Pancreas (tissue), 10 donors: ENCODE measurements at regions not wholly inside any gene's neighbourhood (a gene's known extent, or its start where the extent isn't known, plus 50 kb on each side); places are given as distances from the start of the nearest gene placed in this dataset.

ENCODE experiments used
- ATAC-seq, 4 donors: fragments of 200-7000 bp; cut with Tn5 transposase; one replicate each; pipeline versions ENCODE4 v1.8.0 to v1.9.1; 2020; ENCODE audit warnings: mild to moderate bottlenecking in 4 of 4, moderate library complexity in 4 of 4
- DNase-seq, 6 donors: peaks; one replicate each; pipeline ENCODE4 v3.0.0-alpha.2; 2020
- FAIRE-seq: peaks from 2 replicates; lab custom pipeline; 2012; peaks lifted over from hg19 to GRCh38; lab: Jason Lieb, UNC
- H3K27ac ChIP-seq, 4 donors: fragments of 200-600 bp; sonication (generic); 1 replicate in 3 of 4; 2 replicates in 1 of 4; pipeline versions ENCODE4 v1.5.0 to v1.8.0; 2020
- H3K27me3 ChIP-seq, 4 donors: fragments of 200-600 bp; one replicate each; pipeline ENCODE4 v1.8.0; 2021
- H3K36me3 ChIP-seq, 3 donors: fragments of 200-600 bp; sonication (generic) in 1 of 3; one replicate each; pipeline versions ENCODE4 v1.5.0 to v1.8.0; 2020 to 2021
- H3K4me1 ChIP-seq, 3 donors: fragments of 200-600 bp; one replicate each; pipeline ENCODE4 v1.8.0; 2021
- H3K4me3 ChIP-seq, 4 donors: fragments of 200-600 bp; sonication (generic) in 2 of 4; one replicate each; pipeline versions ENCODE4 v1.5.0 to v1.8.0; 2020 to 2021
- H3K9me3 ChIP-seq, 4 donors: fragments of 200-600 bp; one replicate each; pipeline ENCODE4 v1.8.0; 2021
- CTCF ChIP-seq, 4 donors: fragments of 200-600 bp; sonication (generic) in 3 of 4; IDR thresholded peaks; one replicate each; pipeline versions ENCODE4 v1.5.0 to v1.8.0; 2021; ENCODE audit warnings: antibody characterized with exemption in 4 of 4
- WGBS, 2 donors: extraction: QIAGEN DNeasy Blood & Tissue Kit; methylation state at CpG; one replicate each; pipeline ENCODE4 v1.1.7; 2013; 5-methylcytosine and 5-hydroxymethylcytosine counted together
- intact Hi-C, 3 donors: fragments of 100-400 bp; cut with DNase I; formaldehyde crosslinking; loops; one replicate each; pipeline versions ENCODE4 v1.11.1 to v1.14.2; 2022
- donor health status: healthy with polysubstance abuse.
- donor health status: DM: no; HTN: no; CAD: no; lungs with moderate emphysema.
- donor health status: DM: no; HTN: no; CAD: no.
- donor health status: control.
- donor health status: control.
- donor health status: Bipolar disorder and iron deficiency.
- donor health status: DM: yes; HTN: yes; CAD: no.
- donor health status: DM: no; HTN: no; CAD: no.
- donor health status: DM: no; HTN: no; CAD: no.
- donor health status: DM: yes; HTN: yes; CAD: no.

- H3K36me3 ChIP-seq: no peaks in the 10 kb centered on the region
- ATAC-seq (peak; percentile 86 to 90 (median 89)), FAIRE-seq (no peak), DNase-seq (peak; percentile 85 to 98 (median 92))
- peak overlapping the region; percentile 59 to 87 (median 80) for H3K27ac ChIP-seq
- WGBS, 2 donors: 0% methylated on average over 46 to 67 of the region's 67 CpGs
- intact Hi-C loops: loop anchor here in 2 of 3 donors (5.0 to 10.0 kb wide), 5 partner anchors 267 to 610 kb away; no protein-coding TSS in a partner anchor
- H3K9me3 ChIP-seq: no peaks in the 10 kb centered on the region
- H3K4me1 ChIP-seq: peaks cover 8 to 21% (median 18%) of the 10 kb centered on the region in 3 donors
- H3K27me3 ChIP-seq: no peaks in the 10 kb centered on the region
- peak overlapping the region; percentile 61 to 68 (median 66) for H3K4me3 ChIP-seq
- peak; percentile 79 to 88 (median 83) for TF ChIP-seq CTCF (IDR thresholded peaks at IDR 0.05)
Observed at GRCh38 chr13:30114571-30115256, 192.6 kb downstream of the KATNAL1 start.

GRCh38 chr13:30113983-30114570 lies 193.3 kb downstream of the KATNAL1 start:
- 18 to 26% methylated on average over 15 of the region's 15 CpGs for WGBS, 2 donors
- no peak for FAIRE-seq
- peak overlapping the region; percentile 61 to 68 (median 66) for H3K4me3 ChIP-seq
- ATAC-seq: peak; percentile 4 to 29 (median 14)
- peak overlapping the region; percentile 59 to 87 (median 80) for H3K27ac ChIP-seq
- no peaks in the 10 kb centered on the region for H3K9me3 ChIP-seq
- no peak for TF ChIP-seq CTCF (IDR thresholded peaks at IDR 0.05)
- H3K27me3 ChIP-seq: no peaks in the 10 kb centered on the region
- intact Hi-C loops: loop anchor here in 2 of 3 donors (5.0 to 10.0 kb wide), 5 partner anchors 267 to 609 kb away; no protein-coding TSS in a partner anchor
- H3K4me1 ChIP-seq: peaks cover 8 to 21% (median 18%) of the 10 kb centered on the region in 3 donors
- DNase-seq: peak in 1 of 6 donors; percentile 46
- H3K36me3 ChIP-seq: no peaks in the 10 kb centered on the region

GRCh38 chr13:30113551-30113950 lies 193.8 kb downstream of the KATNAL1 start:
- H3K27me3 ChIP-seq: no peaks in the 10 kb centered on the region
- no peaks in the 10 kb centered on the region for H3K9me3 ChIP-seq
- FAIRE-seq (no peak), ATAC-seq (peak in 2 of 4 donors; percentile 1 to 6), DNase-seq (no peak)
- H3K4me3 ChIP-seq: no peak overlapping the region
- no peak for TF ChIP-seq CTCF (IDR thresholded peaks at IDR 0.05)
- intact Hi-C loops: loop anchor here in 2 of 3 donors (5.0 to 10.0 kb wide), 5 partner anchors 266 to 609 kb away; no protein-coding TSS in a partner anchor
- peaks cover 8 to 21% (median 18%) of the 10 kb centered on the region in 3 donors for H3K4me1 ChIP-seq
- H3K36me3 ChIP-seq: no peaks in the 10 kb centered on the region
- peak overlapping the region in 3 of 4 donors; percentile 31 to 87 (median 82) for H3K27ac ChIP-seq
- 47 to 52% methylated on average over 5 of the region's 5 CpGs for WGBS, 2 donors

- peak; percentile 94 to 98 (median 97) for TF ChIP-seq CTCF (IDR thresholded peaks at IDR 0.05)
- H3K9me3 ChIP-seq: no peaks in the 10 kb centered on the region
- FAIRE-seq (peak; percentile 89), ATAC-seq (peak; percentile 51 to 83 (median 75)), DNase-seq (peak; percentile 75 to 89 (median 85))
- intact Hi-C loops: loop anchor here in 2 of 3 donors (5.0 to 10.0 kb wide), 5 partner anchors 266 to 608 kb away; no protein-coding TSS in a partner anchor
- WGBS, 2 donors: 16 to 17% methylated on average over 19 of the region's 19 CpGs
- H3K27ac ChIP-seq: peak overlapping the region in 3 of 4 donors; percentile 31 to 87 (median 82)
- no peaks in the 10 kb centered on the region for H3K36me3 ChIP-seq
- H3K4me3 ChIP-seq: no peak overlapping the region
- H3K4me1 ChIP-seq: peaks cover 8 to 21% (median 18%) of the 10 kb centered on the region in 3 donors
- no peaks in the 10 kb centered on the region for H3K27me3 ChIP-seq
Observed at GRCh38 chr13:30112602-30113435, 194.5 kb downstream of the KATNAL1 start.
